MG63 (cell line): ENCODE measurements at regions not wholly inside any gene's neighbourhood (a gene's known extent, or its start where the extent isn't known, plus 50 kb on each side); places are given as distances from the start of the nearest gene placed in this dataset.

Experiments
- DNase-seq: peaks from one replicate; pipeline ENCODE4 v3.0.0-alpha.2; 2020
- H3K27me3 ChIP-seq: fragments of 250-450 bp; sonication (Bioruptor Pico); 2 replicates; pipeline ENCODE4 v1.5.1; 2020; ENCODE audit warnings: mild to moderate bottlenecking, moderate library complexity
- H3K36me3 ChIP-seq: fragments of 250-450 bp; sonication (Bioruptor Pico); 2 replicates; pipeline ENCODE4 v1.5.1; 2020; ENCODE audit warnings: mild to moderate bottlenecking, moderate library complexity
- H3K4me3 ChIP-seq: fragments of 250-450 bp; sonication (Bioruptor Pico); 2 replicates; pipeline ENCODE4 v1.5.1; 2020; ENCODE audit warnings: mild to moderate bottlenecking, moderate library complexity
- H3K9me3 ChIP-seq: fragments of 250-450 bp; sonication (Bioruptor Pico); 2 replicates; pipeline ENCODE4 v1.5.1; 2020; ENCODE audit warnings: mild to moderate bottlenecking, moderate library complexity

DNA sequence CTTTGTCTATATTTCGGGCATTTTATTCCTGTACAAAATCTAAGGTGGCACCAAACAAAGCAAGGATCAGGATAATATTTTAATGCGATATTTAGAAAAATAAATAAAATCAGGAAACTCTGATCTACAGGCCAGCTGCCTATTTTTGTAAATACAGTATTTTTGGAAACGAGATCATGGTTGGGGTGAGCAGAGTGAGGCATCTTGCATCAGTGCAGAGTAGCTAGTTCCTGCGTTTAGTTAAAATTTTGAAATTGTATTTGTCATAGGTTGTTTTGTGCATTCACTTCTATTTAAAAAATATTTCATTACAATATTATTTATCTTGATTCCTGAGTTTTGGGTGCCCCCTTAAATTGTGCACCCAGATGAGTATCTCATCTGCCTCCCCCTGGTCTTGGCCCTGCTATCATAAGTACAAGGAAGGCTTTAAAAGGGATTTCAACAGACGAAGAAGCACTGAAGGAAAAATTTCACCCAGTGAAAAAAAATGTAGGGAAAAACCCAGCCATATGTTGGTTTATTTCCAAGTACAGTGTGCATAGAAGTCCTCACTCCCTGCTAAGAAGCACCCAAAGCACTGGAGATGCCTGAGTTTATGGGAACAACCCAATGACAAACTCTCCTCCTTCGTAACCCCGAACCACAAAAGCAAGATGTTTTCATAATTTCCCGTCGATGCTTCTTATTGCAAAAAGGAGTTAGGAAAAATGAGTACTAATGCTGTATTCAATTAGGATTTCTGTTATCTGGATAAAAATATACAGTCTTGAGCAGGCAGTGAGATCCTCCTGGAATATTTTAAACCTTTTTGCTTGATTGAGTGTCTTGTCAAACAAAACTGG is 304.7 kb upstream of the CLINT1 start:
- DNase-seq: no peak
- Histone ChIP-seq H3K36me3 (no peaks in the 10 kb centered on the region), H3K4me3 (no peak overlapping the region), H3K27me3 (0 out of 2 replicates have a peak, but pooled peaks cover 3% of the 10 kb centered on the region), H3K9me3 (no peaks in the 10 kb centered on the region)

DNA sequence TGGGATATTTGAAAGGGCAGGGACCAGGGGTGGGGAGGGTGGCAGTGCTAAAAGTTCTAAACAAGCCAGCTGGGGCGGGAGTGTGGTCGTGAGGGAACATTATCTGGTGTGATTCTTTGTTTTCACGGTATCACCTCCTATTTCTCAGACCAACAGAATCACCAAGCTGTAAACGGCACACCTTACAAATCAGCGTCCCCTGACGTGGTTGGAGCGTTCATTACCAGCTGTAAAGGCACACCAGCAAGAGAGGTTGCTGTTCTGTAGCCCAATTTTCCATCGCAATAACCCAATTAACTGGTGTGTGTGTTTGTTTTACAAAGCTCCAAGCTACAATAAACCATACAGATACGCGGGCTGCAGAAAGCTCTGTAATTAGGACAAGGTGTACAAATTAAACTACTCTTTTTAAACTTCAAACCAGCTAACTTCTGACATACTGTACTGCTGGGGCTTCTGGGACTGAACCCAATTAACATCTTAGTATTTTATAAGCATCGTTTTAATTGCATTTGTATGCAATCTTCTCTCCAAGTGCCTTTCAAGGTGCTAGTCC is 303.6 kb upstream of the CLINT1 start:
- no peaks in the 10 kb centered on the region for H3K36me3 ChIP-seq
- no peak overlapping the region for H3K4me3 ChIP-seq
- no peak for DNase-seq
- 0 out of 2 replicates have a peak, but pooled peaks cover 3% of the 10 kb centered on the region for H3K27me3 ChIP-seq
- H3K9me3 ChIP-seq: no peaks in the 10 kb centered on the region

DNA sequence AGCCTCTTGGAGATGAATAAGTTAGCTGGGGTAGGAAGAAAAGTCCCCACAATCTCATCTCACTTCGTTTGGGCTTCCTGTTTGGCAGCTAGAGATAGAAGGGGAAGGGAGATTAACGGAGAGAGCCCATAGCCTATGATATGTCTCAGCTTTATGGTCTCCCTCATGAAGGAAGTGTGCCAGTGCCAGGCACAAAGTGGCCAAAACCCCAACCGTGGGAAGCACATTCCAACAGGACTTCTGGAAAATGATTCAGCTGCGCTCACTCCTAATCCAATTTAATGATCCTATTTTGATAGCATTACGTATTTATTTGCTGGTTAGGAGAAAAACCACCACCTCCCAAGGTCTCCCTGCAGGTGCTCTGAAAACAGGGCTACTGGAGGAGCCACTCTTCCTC is 303.1 kb upstream of the CLINT1 start:
- no peaks in the 10 kb centered on the region for H3K36me3 ChIP-seq
- no peak overlapping the region for H3K4me3 ChIP-seq
- 0 out of 2 replicates have a peak, but pooled peaks cover 3% of the 10 kb centered on the region for H3K27me3 ChIP-seq
- no peaks in the 10 kb centered on the region for H3K9me3 ChIP-seq
- peak; percentile 63 for DNase-seq

DNA sequence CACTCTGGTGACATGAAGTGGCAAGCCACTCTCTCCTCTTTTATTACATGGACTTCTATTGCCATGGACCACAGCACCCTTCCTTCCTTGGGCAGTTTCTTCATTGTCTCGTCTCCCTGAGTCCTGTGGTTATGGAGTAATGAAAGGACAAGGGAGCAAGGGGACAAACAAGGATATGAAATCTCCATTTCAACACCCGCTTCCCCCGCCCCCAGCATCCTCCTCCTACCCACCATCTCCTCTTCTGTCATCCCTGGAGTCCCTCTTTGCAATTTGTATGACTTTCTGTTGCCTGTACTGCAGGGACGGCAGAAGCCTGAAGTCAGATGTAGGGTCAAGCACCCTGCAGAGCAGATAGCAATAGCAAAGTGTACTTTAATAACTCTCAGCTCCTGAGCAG is 300.7 kb upstream of the CLINT1 start:
- no peak for DNase-seq
- H3K4me3 ChIP-seq: no peak overlapping the region
- no peaks in the 10 kb centered on the region for H3K36me3 ChIP-seq
- H3K9me3 ChIP-seq: peaks cover 2% of the 10 kb centered on the region; the same call in 1 of the 2 replicates
- 0 out of 2 replicates have a peak, but pooled peaks cover 3% of the 10 kb centered on the region for H3K27me3 ChIP-seq

DNA sequence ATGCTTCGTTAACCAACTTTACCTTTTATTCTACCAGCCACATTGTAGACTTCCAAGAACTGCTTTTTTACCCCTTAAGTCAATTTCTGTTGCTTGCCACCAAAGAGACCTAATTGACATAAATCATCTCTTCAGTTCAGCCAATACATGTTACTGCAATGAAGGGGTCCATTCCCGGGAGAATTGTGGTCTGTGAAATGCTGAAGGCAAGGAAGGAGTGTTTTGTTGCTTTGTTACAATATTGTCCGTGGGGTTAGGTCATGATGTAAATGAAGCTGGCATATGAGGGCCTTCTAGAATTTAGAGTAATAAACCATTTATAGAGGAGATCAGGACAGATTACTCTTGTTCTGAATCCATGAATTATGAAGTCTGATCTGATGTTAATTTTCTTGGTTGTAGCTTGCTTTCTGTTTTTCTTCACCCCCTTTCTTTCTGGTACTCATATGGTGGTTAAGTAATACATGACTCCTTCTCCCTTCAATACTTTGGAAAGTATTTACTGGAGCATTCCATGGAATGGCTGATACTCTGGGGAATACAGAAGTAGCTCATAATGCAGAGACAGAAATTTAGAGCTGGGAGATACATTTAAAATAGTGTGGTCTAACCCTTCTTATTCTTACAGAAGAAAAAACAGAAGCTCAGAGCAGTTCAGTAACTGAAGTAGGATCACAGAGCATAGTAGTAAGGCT is 297.0 kb upstream of the CLINT1 start:
- Histone ChIP-seq H3K27me3 (no peaks in the 10 kb centered on the region), H3K9me3 (peaks cover 2% of the 10 kb centered on the region; the same call in 1 of the 2 replicates), H3K4me3 (no peak overlapping the region), H3K36me3 (no peaks in the 10 kb centered on the region)
- no peak for DNase-seq

DNA sequence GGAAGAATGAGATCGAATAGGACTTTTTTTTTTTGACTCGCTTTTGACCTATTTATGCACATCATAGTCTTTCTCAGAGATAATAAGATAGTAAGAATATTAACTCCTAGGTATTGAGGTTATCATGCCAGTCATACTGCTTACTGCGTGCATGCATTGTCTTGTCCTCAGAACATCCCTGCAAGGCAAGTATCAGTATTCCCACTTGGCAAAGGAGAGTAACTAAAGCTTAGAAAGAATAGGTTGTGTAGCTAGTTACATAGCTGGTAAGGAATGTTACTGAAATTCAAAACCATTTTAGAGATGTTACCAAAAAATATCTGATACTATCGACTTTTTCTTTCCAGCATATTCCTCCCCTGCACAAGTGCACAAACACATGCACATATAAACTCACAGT is 296.1 kb upstream of the CLINT1 start:
- H3K36me3 ChIP-seq: no peaks in the 10 kb centered on the region
- no peaks in the 10 kb centered on the region for H3K27me3 ChIP-seq
- peaks cover 2% of the 10 kb centered on the region; the same call in 1 of the 2 replicates for H3K9me3 ChIP-seq
- no peak for DNase-seq
- H3K4me3 ChIP-seq: no peak overlapping the region

DNA sequence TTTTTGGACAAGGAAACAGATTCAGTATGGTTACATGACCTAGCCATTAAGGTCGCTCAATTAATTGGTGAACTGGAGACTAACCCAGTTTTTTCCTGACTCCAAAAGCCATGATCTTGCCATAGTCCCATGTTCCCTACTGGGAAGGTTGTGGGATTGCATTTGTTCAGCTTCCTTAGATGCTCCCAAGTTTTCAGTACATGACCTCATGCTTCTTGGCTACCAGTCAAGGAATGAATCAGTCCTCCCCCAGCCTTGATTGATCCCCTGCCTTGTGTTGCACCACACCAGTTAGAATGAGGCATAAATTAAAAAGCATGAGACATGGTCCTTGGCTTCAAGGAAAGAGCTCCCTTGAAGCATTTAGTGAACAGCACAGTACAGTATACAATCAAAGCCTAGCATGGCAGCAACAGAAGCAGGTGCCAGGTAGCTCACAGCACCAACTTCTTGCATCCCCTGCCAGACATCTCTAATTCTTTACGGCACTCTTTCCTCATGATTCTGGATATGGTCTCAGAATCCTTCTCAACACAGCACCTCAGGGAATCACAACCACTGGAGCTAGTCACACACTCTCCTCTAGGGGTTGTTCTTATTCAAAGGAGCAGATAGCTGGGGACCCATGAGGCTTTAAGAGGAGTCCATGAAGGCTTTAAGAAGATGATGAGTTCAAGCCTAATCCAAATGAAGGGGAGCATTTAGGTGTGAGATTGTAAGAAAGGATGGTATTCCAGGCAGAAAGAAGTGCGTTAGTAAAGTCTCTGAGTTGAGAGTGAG is 295.5 kb upstream of the CLINT1 start:
- Histone ChIP-seq H3K4me3 (no peak overlapping the region), H3K27me3 (no peaks in the 10 kb centered on the region), H3K9me3 (peaks cover 2% of the 10 kb centered on the region; the same call in 1 of the 2 replicates), H3K36me3 (no peaks in the 10 kb centered on the region)
- peak; percentile 83 for DNase-seq

DNA sequence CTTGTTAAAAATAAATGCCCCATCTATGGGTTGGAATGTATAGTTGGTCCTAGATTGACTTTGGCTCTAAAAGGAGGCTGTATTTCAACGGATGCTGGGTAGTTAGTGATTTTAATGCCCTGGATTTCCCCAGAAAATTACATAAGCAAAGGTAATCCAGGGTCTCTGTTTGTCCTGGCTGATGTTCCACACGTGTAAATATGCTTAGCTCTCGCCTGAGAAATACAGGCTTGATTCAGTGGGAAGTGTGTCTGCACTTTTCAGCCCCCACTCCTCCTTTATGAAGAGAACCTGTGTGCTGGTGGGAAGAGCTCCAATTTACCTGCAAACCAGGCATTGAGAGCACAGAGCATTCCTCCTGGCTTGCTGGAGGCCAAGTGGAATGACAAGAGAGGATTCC is 294.6 kb upstream of the CLINT1 start:
- no peaks in the 10 kb centered on the region for H3K27me3 ChIP-seq
- H3K36me3 ChIP-seq: no peaks in the 10 kb centered on the region
- H3K4me3 ChIP-seq: no peak overlapping the region
- no peak for DNase-seq
- H3K9me3 ChIP-seq: peaks cover 2% of the 10 kb centered on the region; the same call in 1 of the 2 replicates

DNA sequence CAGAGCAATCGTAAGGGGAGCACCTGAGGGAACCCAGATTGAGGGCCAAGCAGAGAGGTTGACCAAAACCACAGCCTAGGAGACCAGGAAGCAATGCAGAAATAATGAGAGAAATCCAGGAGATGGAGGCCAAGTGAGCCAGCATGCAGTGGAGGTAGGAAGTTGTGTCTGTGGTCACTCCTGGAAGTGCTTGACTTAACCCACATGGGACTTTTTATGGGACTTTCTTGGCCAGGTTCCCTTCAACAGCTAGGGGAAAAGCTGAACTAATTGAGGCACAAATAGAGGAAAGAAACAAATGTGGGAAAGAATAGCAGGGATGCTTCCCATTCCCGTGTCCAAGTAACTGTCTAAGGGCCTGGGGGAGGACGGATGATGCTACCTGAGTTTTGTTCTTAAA is 293.2 kb upstream of the CLINT1 start:
- no peak for DNase-seq
- H3K4me3 ChIP-seq: no peak overlapping the region
- H3K9me3 ChIP-seq: peaks cover 2% of the 10 kb centered on the region; the same call in 1 of the 2 replicates

DNA sequence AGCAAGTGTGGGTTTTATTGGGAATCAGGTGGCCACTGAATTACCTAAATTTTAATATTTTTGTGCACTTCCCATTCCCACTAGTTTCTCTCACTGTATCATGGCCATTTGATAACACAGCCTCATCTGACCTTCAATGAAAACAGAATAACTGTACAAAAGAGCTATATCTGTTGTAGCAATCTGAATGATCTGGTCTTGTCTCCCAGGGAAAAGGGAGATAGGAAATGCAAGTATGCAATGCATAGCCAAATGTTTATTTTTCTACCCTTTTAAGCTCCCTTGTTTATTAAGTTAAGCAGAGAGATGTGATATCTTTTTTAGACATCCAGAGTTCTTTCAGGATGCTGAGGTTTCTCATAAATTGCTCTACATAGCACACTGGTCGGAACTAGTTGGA is 288.3 kb upstream of the CLINT1 start:
- Histone ChIP-seq H3K9me3 (no peaks in the 10 kb centered on the region), H3K27me3 (no peaks in the 10 kb centered on the region), H3K36me3 (no peaks in the 10 kb centered on the region), H3K4me3 (no peak overlapping the region)
- DNase-seq: no peak

More for the DNA sequence above, 293.2 kb upstream of the CLINT1 start:
- Histone ChIP-seq H3K36me3 (no peaks in the 10 kb centered on the region), H3K27me3 (no peaks in the 10 kb centered on the region)

DNA sequence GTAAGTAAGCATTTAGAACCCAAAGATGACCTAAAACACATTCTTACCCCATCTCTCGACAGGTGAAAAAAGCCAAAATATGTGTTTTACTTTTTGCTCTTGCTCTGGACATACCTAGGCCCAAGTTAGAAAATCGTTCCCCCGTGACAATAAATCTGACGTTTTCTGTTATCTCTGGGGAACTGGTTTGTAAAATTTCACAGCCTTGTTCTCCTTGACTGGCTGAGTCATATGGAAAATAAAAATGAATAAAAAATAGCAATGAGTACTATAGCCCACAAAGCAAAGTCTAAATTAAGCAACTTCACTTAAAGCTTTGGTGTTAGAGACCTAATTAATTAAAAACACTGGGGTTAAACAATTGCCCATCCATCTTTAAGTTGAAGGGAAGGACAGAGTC is 286.9 kb upstream of the CLINT1 start:
- Histone ChIP-seq H3K27me3 (no peaks in the 10 kb centered on the region), H3K4me3 (no peak overlapping the region), H3K36me3 (no peaks in the 10 kb centered on the region), H3K9me3 (no peaks in the 10 kb centered on the region)
- no peak for DNase-seq

DNA sequence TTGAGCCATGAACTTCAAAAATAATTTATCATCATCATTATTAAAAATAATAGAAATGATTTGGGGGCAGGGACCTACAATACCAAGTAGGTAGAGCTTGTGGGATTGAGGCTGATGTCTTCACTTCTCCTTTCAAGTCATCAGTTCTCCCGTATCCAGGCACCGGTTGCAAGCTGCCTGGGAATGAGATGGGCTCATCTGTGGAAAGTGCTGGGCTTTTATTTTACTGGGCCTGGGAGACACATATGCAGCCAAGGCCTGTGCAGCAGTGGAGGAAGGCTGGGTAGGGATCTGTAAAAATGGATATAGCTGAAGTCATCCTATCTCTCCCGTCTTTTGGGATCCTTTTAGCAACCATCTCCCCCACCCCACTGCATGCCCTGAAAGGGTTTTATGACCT is 284.1 kb upstream of the CLINT1 start:
- H3K36me3 ChIP-seq: no peaks in the 10 kb centered on the region
- no peak overlapping the region for H3K4me3 ChIP-seq
- H3K9me3 ChIP-seq: no peaks in the 10 kb centered on the region; the same call in 1 of the 2 replicates
- H3K27me3 ChIP-seq: no peaks in the 10 kb centered on the region
- no peak for DNase-seq

DNA sequence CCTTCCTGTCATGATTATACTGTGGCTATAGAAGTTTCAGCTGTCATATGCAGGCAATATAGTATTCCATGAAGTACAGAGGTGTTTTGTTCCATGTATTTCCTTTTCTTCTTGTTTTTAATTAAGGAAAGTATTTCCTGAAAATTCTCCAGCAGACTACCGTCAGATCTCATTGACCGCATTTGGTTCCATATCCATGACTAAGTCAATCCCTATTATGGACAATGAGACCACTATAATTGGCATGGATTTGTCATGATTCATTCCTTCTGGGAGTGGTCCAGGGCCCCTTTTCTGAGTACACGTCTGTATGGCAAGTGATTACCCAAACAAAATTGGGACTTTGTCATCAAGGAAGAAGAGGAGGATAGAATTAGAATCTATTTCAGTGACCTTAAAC is 283.2 kb upstream of the CLINT1 start:
- DNase-seq: peak; percentile 24
- no peaks in the 10 kb centered on the region for H3K27me3 ChIP-seq
- H3K9me3 ChIP-seq: no peaks in the 10 kb centered on the region; the same call in 1 of the 2 replicates
- no peaks in the 10 kb centered on the region for H3K36me3 ChIP-seq
- H3K4me3 ChIP-seq: no peak overlapping the region

DNA sequence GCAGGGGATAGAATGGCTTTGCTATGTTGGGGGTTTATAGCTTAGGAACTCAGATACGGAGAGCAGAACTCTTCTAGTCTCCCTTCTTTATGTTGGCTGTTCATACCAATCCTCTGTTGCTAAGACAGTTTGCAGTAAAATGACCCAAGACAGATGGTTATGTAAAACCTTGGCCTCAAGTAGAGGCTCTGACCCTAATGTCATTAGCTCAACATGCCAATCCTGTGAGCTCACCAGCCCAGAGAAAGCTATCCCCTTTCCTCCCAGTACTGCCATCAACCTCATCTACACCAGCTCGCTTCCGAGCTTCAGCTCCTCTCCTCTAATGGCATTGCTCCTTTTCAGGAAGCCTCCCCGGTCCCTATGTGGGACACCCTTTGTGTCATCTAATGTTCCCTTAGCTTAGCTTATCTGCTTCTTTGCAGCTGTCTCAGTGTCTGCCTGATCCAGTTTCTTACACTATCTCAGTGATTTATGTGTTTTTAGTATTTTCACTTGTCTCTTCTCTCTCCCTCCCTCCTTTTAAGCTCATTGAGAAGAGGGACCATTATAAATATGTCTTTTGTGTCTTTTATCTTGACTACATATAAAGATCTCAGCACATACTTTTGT is 281.3 kb upstream of the CLINT1 start:
- H3K27me3 ChIP-seq: no peaks in the 10 kb centered on the region
- no peaks in the 10 kb centered on the region for H3K36me3 ChIP-seq
- no peaks in the 10 kb centered on the region; the same call in 1 of the 2 replicates for H3K9me3 ChIP-seq
- H3K4me3 ChIP-seq: no peak overlapping the region
- DNase-seq: peak; percentile 72

DNA sequence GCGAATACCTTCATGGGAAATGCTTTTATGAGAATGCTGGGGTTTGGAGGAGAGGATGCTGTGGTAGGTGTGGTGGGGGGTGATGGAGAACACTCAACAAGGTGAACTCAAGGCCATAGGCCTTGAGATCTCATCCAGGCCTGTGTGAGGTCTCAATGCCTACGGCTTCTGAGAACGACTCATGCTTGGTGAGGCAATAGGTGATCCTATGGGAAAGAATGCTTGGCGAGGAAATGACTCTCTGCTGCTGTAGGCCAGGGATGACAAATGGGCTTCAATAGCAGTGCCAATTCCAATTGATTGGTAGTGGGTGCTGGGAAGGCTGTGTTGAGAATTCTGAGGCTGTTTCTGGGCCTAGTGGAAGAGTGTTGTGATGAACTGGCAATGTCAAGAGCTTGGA is 280.2 kb upstream of the CLINT1 start:
- H3K4me3 ChIP-seq: no peak overlapping the region
- no peaks in the 10 kb centered on the region for H3K36me3 ChIP-seq
- no peaks in the 10 kb centered on the region; the same call in 1 of the 2 replicates for H3K9me3 ChIP-seq
- peak; percentile 78 for DNase-seq
- no peaks in the 10 kb centered on the region for H3K27me3 ChIP-seq

DNA sequence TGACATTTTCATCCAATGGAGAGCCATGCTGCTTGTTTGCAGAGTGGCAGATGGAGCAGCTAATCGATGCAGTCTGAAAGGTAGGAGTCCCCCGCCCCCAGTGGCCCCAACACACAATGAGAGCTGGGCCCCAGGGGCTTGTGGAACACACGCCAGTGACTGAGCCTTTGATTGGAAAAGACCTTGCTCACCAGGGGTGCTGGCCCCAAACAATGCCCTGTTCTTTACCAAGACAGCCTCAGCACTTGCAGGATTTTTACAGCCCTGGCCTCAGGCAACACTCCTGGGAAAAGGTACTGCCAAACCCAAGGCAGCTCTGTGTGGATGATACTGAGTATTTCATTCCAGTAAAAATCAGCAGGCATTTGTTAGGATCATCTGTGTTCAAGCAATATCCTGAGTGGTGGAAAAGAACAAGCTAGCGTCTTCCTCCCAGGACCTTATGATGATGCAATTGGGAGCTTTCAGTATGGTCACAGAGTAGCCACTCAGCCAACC is 276.8 kb upstream of the CLINT1 start:
- Histone ChIP-seq H3K9me3 (no peaks in the 10 kb centered on the region; the same call in 1 of the 2 replicates), H3K4me3 (no peak overlapping the region), H3K36me3 (no peaks in the 10 kb centered on the region), H3K27me3 (no peaks in the 10 kb centered on the region)
- DNase-seq: no peak
